ENCODE measurements at regions not wholly inside any gene's neighbourhood (a gene's known extent, or its start where the extent isn't known, plus 50 kb on each side); places are given as distances from the start of the nearest gene placed in this dataset.

- Histone ChIP-seq H3K4me1 (ENCODE audit: low read depth) (no peaks in the 10 kb centered on the region), H3K27me3 (no peaks in the 10 kb centered on the region), H3K4me3 (no peak overlapping the region), H3K9me3 (ENCODE audit: low read depth) (no peaks in the 10 kb centered on the region), H3K27ac (no peak overlapping the region), H3K36me3 (no peaks in the 10 kb centered on the region)
- DNase-seq (ENCODE audit: low read depth in 1 of 2, low spot score in 1 of 2) = no peak
- no peak for TF ChIP-seq CTCF (IDR thresholded peaks at IDR 0.05; ENCODE audit: low read depth, low read length)
These were observed 95.6 kb upstream of the RALGAPA2 start for GRCh38 chr20:20808016-20808415.

- no peak for DNase-seq (ENCODE audit: low read depth in 1 of 2, low spot score in 1 of 2)
- no peaks in the 10 kb centered on the region for H3K9me3 ChIP-seq (ENCODE audit: low read depth)
- no peaks in the 10 kb centered on the region for H3K36me3 ChIP-seq
- no peak overlapping the region for H3K4me3 ChIP-seq
- no peak for TF ChIP-seq CTCF (IDR thresholded peaks at IDR 0.05; ENCODE audit: low read depth, low read length)
- H3K4me1 ChIP-seq (ENCODE audit: low read depth) = no peaks in the 10 kb centered on the region
- no peak overlapping the region for H3K27ac ChIP-seq
- H3K27me3 ChIP-seq = no peaks in the 10 kb centered on the region
These were observed 94.0 kb upstream of the RALGAPA2 start for GRCh38 chr20:20806121-20807095.

- Histone ChIP-seq H3K9me3 (ENCODE audit: low read depth) (no peaks in the 10 kb centered on the region), H3K27ac (no peak overlapping the region), H3K27me3 (no peaks in the 10 kb centered on the region), H3K4me3 (no peak overlapping the region), H3K36me3 (no peaks in the 10 kb centered on the region), H3K4me1 (ENCODE audit: low read depth) (no peaks in the 10 kb centered on the region)
- no peak for DNase-seq (ENCODE audit: low read depth in 1 of 2, low spot score in 1 of 2)
- no peak for TF ChIP-seq CTCF (IDR thresholded peaks at IDR 0.05; ENCODE audit: low read depth, low read length)
These were observed 90.6 kb upstream of the RALGAPA2 start for GRCh38 chr20:20803011-20803410.

- H3K4me3 ChIP-seq = no peak overlapping the region
- H3K9me3 ChIP-seq (ENCODE audit: low read depth) = no peaks in the 10 kb centered on the region
- H3K27me3 ChIP-seq = no peaks in the 10 kb centered on the region
- H3K27ac ChIP-seq = no peak overlapping the region
- H3K4me1 ChIP-seq (ENCODE audit: low read depth) = no peaks in the 10 kb centered on the region
- H3K36me3 ChIP-seq = no peaks in the 10 kb centered on the region
- TF ChIP-seq CTCF (IDR thresholded peaks at IDR 0.05; ENCODE audit: low read depth, low read length) = no peak
- DNase-seq (ENCODE audit: low read depth in 1 of 2, low spot score in 1 of 2) = peak in 1 of 2 donors; percentile 9
These were observed 89.9 kb upstream of the RALGAPA2 start for GRCh38 chr20:20802328-20802727.

- no peak for TF ChIP-seq CTCF (IDR thresholded peaks at IDR 0.05; ENCODE audit: low read depth, low read length)
- no peak for DNase-seq (ENCODE audit: low read depth in 1 of 2, low spot score in 1 of 2)
These were observed 87.4 kb upstream of the RALGAPA2 start for GRCh38 chr20:20799716-20800312.

More at GRCh38 chr20:20799716-20800312, 87.4 kb upstream of the RALGAPA2 start:
- Histone ChIP-seq H3K9me3 (ENCODE audit: low read depth) (no peaks in the 10 kb centered on the region), H3K27ac (no peak overlapping the region), H3K27me3 (no peaks in the 10 kb centered on the region), H3K36me3 (no peaks in the 10 kb centered on the region), H3K4me3 (no peak overlapping the region), H3K4me1 (ENCODE audit: low read depth) (no peaks in the 10 kb centered on the region)
